ENCODE measurements at regions not wholly inside any gene's neighbourhood (a gene's known extent, or its start where the extent isn't known, plus 50 kb on each side); places are given as distances from the start of the nearest gene placed in this dataset.

DNA sequence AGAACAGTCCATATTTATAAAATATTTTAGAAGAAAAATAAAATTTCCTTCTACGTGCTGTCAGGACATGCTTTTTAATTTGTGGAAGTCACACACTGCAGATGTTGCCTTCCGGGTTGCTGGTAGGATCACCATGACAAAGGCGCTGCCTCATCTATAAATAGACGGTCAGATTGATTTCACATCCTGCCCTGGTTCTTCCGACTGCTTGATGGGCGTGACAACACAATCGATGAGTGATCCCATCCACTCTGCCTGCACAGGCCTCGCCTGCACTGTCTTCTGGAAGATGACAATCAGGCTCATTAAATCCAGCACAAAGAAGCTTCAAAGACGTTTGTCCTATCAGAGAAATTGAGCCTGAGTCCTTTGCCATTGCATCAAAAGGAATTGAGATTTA is 318.9 kb upstream of the TRIB2 start:
- Histone ChIP-seq H3K9me3 (replicated peaks in 1 of 3) (no peaks in the 10 kb centered on the region), H3K27me3 (no peaks in the 10 kb centered on the region), H3K36me3 (replicated peaks in 1 of 2) (no peaks in the 10 kb centered on the region), H3K4me1 (replicated peaks in 1 of 2) (no peaks in the 10 kb centered on the region), H3K27ac (no peak overlapping the region), H3K4me3 (no peak overlapping the region)
- intact Hi-C loops (cut with DNase I): no loop called here
- peak in 3 of 7 donors; percentile 13 to 76 (median 16) for DNase-seq
- TF ChIP-seq, protein P1, sequence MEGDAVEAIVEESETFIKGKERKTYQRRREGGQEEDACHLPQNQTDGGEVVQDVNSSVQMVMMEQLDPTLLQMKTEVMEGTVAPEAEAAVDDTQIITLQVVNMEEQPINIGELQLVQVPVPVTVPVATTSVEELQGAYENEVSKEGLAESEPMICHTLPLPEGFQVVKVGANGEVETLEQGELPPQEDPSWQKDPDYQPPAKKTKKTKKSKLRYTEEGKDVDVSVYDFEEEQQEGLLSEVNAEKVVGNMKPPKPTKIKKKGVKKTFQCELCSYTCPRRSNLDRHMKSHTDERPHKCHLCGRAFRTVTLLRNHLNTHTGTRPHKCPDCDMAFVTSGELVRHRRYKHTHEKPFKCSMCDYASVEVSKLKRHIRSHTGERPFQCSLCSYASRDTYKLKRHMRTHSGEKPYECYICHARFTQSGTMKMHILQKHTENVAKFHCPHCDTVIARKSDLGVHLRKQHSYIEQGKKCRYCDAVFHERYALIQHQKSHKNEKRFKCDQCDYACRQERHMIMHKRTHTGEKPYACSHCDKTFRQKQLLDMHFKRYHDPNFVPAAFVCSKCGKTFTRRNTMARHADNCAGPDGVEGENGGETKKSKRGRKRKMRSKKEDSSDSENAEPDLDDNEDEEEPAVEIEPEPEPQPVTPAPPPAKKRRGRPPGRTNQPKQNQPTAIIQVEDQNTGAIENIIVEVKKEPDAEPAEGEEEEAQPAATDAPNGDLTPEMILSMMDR (IDR thresholded peaks at IDR 0.05): no peak
- TF ChIP-seq POLR2A (IDR thresholded peaks at IDR 0.05): no peak
- WGBS, 4 donors: 64 to 70% (median 68%) methylated on average over 8 to 9 of the region's 9 CpGs

DNA sequence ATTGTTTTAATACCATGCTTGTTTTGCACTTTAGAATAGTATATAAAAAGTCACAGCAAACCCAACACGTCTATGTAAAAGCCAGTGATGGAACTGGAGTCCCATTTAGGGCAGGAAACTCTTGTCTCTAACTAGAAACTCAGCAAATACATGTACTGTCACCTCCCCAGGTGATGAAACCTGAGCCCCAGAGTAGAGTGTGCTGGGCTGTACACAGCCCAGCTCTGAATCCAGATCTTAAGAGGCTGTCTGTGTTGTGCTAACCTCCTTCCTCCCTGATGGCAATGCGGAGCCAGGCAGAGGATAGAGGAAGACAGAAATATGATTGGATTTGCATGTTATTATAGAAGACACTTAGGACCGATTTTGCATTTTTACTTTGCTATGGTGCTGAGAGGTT is 317.5 kb upstream of the TRIB2 start:
- Histone ChIP-seq H3K4me1 (replicated peaks in 1 of 2) (no peaks in the 10 kb centered on the region), H3K4me3 (no peak overlapping the region), H3K36me3 (replicated peaks in 1 of 2) (no peaks in the 10 kb centered on the region), H3K9me3 (replicated peaks in 1 of 3) (no peaks in the 10 kb centered on the region), H3K27me3 (no peaks in the 10 kb centered on the region), H3K27ac (no peak overlapping the region)
- 80 to 94% (median 88%) methylated on average over 3 of the region's 3 CpGs for WGBS, 4 donors
- intact Hi-C loops (cut with DNase I): no loop called here
- TF ChIP-seq, protein P1 (IDR thresholded peaks at IDR 0.05): no peak
- TF ChIP-seq POLR2A (IDR thresholded peaks at IDR 0.05): no peak
- no peak for DNase-seq

DNA sequence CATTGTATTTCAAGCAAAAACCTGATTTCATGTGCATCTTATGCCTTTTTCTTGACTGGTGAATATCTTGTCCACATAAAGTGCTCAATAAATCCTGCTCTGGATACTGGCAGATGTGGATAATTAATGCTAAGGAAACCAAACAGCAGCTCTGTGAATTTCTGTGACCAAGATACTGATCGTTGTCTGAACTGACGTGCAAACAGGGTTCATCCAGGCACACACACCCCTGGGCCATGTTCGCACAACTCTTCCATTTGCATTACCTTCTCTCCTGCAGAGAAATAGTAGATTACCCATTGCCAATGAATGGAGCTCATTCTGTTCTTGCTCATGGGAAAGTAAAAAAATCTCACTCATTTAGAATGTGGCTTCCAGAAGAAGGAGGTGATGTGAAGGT is 316.2 kb upstream of the TRIB2 start:
- no peaks in the 10 kb centered on the region for H3K9me3 ChIP-seq (replicated peaks in 1 of 3)
- no peak overlapping the region for H3K27ac ChIP-seq
- H3K4me3 ChIP-seq: no peak overlapping the region
- H3K36me3 ChIP-seq (replicated peaks in 1 of 2): no peaks in the 10 kb centered on the region
- DNase-seq: peak in 1 of 7 donors; percentile 74
- intact Hi-C loops (cut with DNase I): no loop called here
- H3K27me3 ChIP-seq: no peaks in the 10 kb centered on the region
- TF ChIP-seq, protein P1 (IDR thresholded peaks at IDR 0.05): no peak
- no peak for TF ChIP-seq POLR2A (IDR thresholded peaks at IDR 0.05)
- no peaks in the 10 kb centered on the region for H3K4me1 ChIP-seq (replicated peaks in 1 of 2)
- 84 to 100% (median 89%) methylated on average over 3 of the region's 3 CpGs for WGBS, 4 donors

DNA sequence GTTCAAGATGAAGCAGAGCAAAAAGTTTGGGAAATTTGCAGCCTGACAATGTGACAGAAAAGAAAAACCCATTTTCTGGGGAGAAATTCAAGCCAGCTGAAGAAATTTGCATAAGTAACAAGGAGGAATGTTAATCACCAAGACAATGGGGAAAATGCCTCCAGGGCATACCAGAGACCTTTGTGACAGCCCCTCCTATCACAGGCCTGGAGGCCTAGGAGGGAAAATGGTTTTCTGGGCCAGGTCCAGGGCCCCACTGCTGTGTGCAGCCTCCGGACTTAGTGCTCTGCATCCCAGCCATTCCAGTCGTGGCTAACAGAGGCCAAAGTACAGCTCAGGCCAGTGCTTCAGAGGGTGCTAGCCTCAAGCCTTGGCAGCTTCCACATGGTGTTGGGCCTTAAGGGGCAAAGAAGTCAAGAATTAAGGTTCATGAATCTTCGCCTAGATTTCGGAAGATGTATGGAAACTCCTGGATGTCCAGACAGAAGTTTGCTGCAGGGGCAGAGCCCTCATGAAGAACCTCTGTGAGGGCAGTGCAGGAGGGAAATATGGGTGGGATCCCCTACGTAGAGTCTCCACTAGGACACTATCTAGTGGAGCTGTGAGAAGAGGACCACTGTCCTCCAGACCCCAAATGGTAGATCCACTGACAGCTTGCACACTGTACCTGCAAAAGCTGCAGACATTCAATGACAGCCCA is 314.1 kb upstream of the TRIB2 start:
- intact Hi-C loops (cut with DNase I): no loop called here
- no peaks in the 10 kb centered on the region for H3K36me3 ChIP-seq (replicated peaks in 1 of 2)
- TF ChIP-seq POLR2A (IDR thresholded peaks at IDR 0.05): no peak
- TF ChIP-seq, protein P1 (IDR thresholded peaks at IDR 0.05): no peak
- H3K27ac ChIP-seq: no peak overlapping the region
- H3K4me1 ChIP-seq (replicated peaks in 1 of 2): no peaks in the 10 kb centered on the region
- no peak for DNase-seq
- no peaks in the 10 kb centered on the region for H3K27me3 ChIP-seq
- H3K4me3 ChIP-seq: no peak overlapping the region
- H3K9me3 ChIP-seq (replicated peaks in 1 of 3): no peaks in the 10 kb centered on the region
- 94 to 96% (median 95%) methylated on average over 4 to 5 of the region's 5 CpGs for WGBS, 4 donors
